ENCODE measurements at regions not wholly inside any gene's neighbourhood (a gene's known extent, or its start where the extent isn't known, plus 50 kb on each side); places are given as distances from the start of the nearest gene placed in this dataset.

GRCh38 chr18:78899241-78899640 lies 80.4 kb upstream of the SALL3 start:
- H3K27me3 ChIP-seq (ENCODE audit: low read depth): peaks cover 3% of the 10 kb centered on the region
- H3K27ac ChIP-seq: no peak overlapping the region
- intact Hi-C loops (cut with DNase I): no loop called here
- DNase-seq: no peak
- H3K36me3 ChIP-seq: no peaks in the 10 kb centered on the region
- H3K9me3 ChIP-seq: no peaks in the 10 kb centered on the region
- H3K4me3 ChIP-seq: no peak overlapping the region
- no peaks in the 10 kb centered on the region for H3K4me1 ChIP-seq
- no peak for TF ChIP-seq CTCF (IDR thresholded peaks at IDR 0.05)
- no peak for ATAC-seq

- Histone ChIP-seq H3K4me3 (no peak overlapping the region), H3K9me3 (no peaks in the 10 kb centered on the region), H3K36me3 (no peaks in the 10 kb centered on the region), H3K4me1 (no peaks in the 10 kb centered on the region), H3K27me3 (ENCODE audit: low read depth) (peaks cover 3% of the 10 kb centered on the region), H3K27ac (no peak overlapping the region)
- intact Hi-C loops (cut with DNase I): no loop called here
- ATAC-seq (no peak), DNase-seq (no peak)
- no peak for TF ChIP-seq CTCF (IDR thresholded peaks at IDR 0.05)
Observed at GRCh38 chr18:78900938-78901909, 78.4 kb upstream of the SALL3 start.

- H3K4me1 ChIP-seq: no peaks in the 10 kb centered on the region
- no peak overlapping the region for H3K27ac ChIP-seq
- H3K9me3 ChIP-seq: no peaks in the 10 kb centered on the region
- DNase-seq (no peak), ATAC-seq (no peak)
- H3K36me3 ChIP-seq: no peaks in the 10 kb centered on the region
- TF ChIP-seq CTCF (IDR thresholded peaks at IDR 0.05): no peak
- peaks cover 3% of the 10 kb centered on the region for H3K27me3 ChIP-seq (ENCODE audit: low read depth)
- H3K4me3 ChIP-seq: no peak overlapping the region
- intact Hi-C loops (cut with DNase I): no loop called here
Observed at GRCh38 chr18:78901923-78902794, 77.5 kb upstream of the SALL3 start.

DNA sequence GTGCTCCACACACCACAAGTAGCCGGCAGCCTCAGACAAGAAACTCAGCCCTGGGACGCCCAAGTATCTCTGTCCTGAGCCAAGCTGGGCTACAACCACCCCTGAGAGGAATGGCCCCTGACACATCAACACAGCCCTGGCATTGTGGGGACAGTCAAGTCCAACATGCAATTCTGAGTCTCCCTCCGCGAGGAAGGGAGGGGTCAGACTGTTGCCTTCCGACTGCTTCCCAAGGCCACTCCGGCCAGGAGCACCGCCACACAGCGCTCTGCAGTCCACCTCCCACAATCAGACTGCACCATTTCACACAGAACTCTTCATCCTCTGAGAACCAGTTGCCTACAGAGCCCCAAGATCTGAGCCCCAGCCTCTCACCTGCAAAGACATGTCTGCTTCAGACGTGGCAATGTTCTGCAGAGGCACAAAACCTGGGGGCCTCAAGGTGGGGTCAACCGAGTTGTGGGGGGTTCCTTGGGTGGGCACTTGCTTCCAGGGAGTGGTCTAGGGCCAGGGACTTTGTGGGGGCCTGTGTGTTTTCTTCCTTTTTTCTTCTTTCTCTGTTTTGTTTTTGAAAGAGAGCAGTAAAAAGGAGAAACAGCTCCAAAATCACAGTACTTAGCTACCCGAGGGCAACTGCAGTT lies 76.7 kb upstream of the SALL3 start:
- no peak for TF ChIP-seq CTCF (IDR thresholded peaks at IDR 0.05)
- intact Hi-C loops (cut with DNase I): no loop called here
- H3K27me3 ChIP-seq (ENCODE audit: low read depth): peaks cover 3% of the 10 kb centered on the region
- ATAC-seq: no peak
- no peaks in the 10 kb centered on the region for H3K36me3 ChIP-seq
- no peaks in the 10 kb centered on the region for H3K9me3 ChIP-seq
- no peak overlapping the region for H3K4me3 ChIP-seq
- H3K27ac ChIP-seq: no peak overlapping the region
- no peak for DNase-seq
- H3K4me1 ChIP-seq: no peaks in the 10 kb centered on the region

- Histone ChIP-seq H3K4me1 (no peaks in the 10 kb centered on the region), H3K27me3 (ENCODE audit: low read depth) (peaks cover 3% of the 10 kb centered on the region), H3K27ac (no peak overlapping the region), H3K4me3 (no peak overlapping the region), H3K36me3 (no peaks in the 10 kb centered on the region), H3K9me3 (no peaks in the 10 kb centered on the region)
- TF ChIP-seq CTCF (IDR thresholded peaks at IDR 0.05): no peak
- no peak for ATAC-seq
- DNase-seq: no peak
- intact Hi-C loops (cut with DNase I): no loop called here
Observed at GRCh38 chr18:78903436-78904178, 76.0 kb upstream of the SALL3 start.

Measured in lower lobe of right lung (tissue), 2 donors.